BJ (cell line): ENCODE measurements at regions not wholly inside any gene's neighbourhood (a gene's known extent, or its start where the extent isn't known, plus 50 kb on each side); places are given as distances from the start of the nearest gene placed in this dataset.

Source experiments
- CTCF ChIA-PET: fragments of 350-600 bp; formaldehyde crosslinking; extraction: SDS; loops from one replicate; lab custom pipeline; 2021; ENCODE audit warnings: antibody characterized with exemption, inconsistent platforms; lab: Yijun Ruan, JAX
- POLR2A ChIA-PET: fragments of 300-600 bp; sonication (Branson Sonifier 250); formaldehyde crosslinking; extraction: SDS; loops from one replicate; lab custom pipeline; 2021; ENCODE audit warnings: antibody characterized with exemption; lab: Charles Lee
- DNase-seq: peaks from one replicate; pipeline ENCODE4 v3.0.0-alpha.2; 2011; ENCODE audit warnings: low read depth
- H3K27me3 ChIP-seq: 2 replicates; pipeline ENCODE4 v1.6.0; 2011; ENCODE audit warnings: low read length; ENCODE audit not compliant: control insufficient read depth, insufficient read depth
- H3K36me3 ChIP-seq: 2 replicates; pipeline ENCODE4 v1.5.1; 2011; ENCODE audit warnings: low read length; ENCODE audit not compliant: control insufficient read depth, insufficient read depth
- H3K4me3 ChIP-seq: 2 replicates; pipeline ENCODE4 v1.5.1; 2011; ENCODE audit warnings: low read depth, mild to moderate bottlenecking, control low read depth, low read length
- TF ChIP-seq, protein P1 (sequence below): IDR thresholded peaks from 2 replicates; pipeline ENCODE4 v1.5.1; 2011; ENCODE audit warnings: low read depth, mild to moderate bottlenecking, control low read depth, inconsistent platforms, low read length, moderate library complexity; ENCODE audit not compliant: insufficient read depth

DNA sequence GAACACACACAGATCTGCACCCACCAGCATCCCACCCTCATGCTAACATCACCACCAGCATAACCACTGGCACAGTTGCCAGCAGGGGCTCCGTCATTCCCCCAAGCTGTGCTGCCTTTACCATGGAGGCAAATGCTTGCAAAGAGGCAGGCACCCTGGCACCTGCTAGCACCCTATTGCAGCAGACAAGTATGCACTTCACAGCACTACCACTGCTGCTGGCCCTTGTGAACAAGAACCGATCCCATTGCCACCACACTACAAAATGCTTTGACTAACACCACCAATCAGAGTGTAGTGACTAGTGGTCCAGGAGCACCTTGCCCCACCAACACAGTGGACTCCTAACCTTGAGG, 862.2 kb upstream of the DPPA4 start:
- no peaks in the 10 kb centered on the region for H3K27me3 ChIP-seq
- H3K36me3 ChIP-seq: no peaks in the 10 kb centered on the region
- H3K4me3 ChIP-seq: no peak overlapping the region
- ChIA-PET POLR2A (no interaction called here), CTCF (no interaction called here)
- DNase-seq: no peak
- TF ChIP-seq, protein P1, sequence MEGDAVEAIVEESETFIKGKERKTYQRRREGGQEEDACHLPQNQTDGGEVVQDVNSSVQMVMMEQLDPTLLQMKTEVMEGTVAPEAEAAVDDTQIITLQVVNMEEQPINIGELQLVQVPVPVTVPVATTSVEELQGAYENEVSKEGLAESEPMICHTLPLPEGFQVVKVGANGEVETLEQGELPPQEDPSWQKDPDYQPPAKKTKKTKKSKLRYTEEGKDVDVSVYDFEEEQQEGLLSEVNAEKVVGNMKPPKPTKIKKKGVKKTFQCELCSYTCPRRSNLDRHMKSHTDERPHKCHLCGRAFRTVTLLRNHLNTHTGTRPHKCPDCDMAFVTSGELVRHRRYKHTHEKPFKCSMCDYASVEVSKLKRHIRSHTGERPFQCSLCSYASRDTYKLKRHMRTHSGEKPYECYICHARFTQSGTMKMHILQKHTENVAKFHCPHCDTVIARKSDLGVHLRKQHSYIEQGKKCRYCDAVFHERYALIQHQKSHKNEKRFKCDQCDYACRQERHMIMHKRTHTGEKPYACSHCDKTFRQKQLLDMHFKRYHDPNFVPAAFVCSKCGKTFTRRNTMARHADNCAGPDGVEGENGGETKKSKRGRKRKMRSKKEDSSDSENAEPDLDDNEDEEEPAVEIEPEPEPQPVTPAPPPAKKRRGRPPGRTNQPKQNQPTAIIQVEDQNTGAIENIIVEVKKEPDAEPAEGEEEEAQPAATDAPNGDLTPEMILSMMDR: no peak

DNA sequence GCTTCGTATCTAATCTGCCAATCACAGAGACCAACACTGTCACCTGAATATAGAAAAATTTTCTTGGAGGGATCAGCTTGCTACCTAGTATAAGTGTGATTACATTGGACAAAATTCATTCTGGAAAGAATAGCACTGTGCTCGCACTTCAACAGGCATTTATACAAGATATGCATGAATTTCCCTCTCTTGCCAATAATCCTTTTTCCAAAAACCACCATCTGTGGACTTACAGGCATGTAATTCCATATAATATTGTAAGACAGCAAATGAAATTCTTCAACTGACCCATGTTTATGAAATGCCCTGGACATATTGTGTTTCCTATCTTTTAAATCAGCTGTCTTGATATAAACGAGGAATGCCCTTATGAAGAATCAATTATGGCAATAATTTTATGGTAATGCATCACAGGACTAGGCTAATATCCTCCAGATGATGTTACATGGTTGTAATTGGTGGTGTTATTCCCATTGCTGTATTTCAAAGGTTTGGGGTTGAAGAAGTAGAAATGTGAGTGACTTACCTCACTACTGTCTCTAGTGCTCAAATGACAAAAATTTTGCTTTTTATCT, 861.4 kb upstream of the NECTIN3 start:
- ChIA-PET CTCF (no interaction called here), POLR2A (no interaction called here)
- no peaks in the 10 kb centered on the region for H3K36me3 ChIP-seq
- DNase-seq: no peak
- no peaks in the 10 kb centered on the region for H3K27me3 ChIP-seq
- TF ChIP-seq, protein P1: no peak
- H3K4me3 ChIP-seq: no peak overlapping the region

DNA sequence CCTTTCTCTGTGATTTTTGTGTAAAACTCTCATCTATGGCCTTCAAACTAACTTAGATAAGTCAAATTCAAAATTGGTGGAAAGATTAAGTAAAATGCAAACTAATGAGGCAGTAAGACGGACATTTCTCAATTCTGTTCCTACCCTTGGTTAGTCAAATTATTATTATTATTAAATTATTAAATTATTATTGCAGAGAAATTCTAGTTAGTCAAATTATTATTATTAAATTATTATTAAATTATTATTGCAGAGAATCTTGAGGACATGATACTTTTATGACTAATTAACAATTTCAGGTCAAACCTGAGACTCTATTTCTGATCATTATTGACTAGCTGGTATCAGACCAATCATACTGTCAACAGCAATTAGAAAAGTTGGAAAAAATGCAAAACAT, 845.0 kb upstream of the NECTIN3 start:
- ChIA-PET POLR2A (no interaction called here), CTCF (no interaction called here)
- no peak for DNase-seq
- no peaks in the 10 kb centered on the region for H3K36me3 ChIP-seq
- no peaks in the 10 kb centered on the region for H3K27me3 ChIP-seq
- no peak overlapping the region for H3K4me3 ChIP-seq
- TF ChIP-seq, protein P1: no peak

DNA sequence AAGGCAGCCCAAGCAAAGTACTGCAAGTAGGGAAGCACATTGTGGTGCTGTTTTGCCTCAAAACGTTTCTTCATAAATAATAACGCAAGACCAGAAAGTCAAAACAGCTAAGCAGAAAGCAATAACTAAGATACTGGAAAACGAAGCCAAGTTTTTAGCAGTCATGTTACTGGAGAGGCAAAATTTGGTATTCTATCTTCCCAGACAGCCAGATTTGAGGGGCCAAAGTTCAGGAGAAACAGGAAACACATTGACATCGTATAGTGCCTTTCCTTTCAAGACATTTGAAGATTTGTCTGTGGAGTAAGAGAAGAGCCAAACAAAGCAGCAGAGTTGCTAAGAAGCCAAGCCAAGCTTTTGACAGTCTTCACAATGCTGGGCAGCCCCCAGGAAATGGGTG, 843.6 kb upstream of the NECTIN3 start:
- POLR2A ChIA-PET: no interaction called here
- no peak overlapping the region for H3K4me3 ChIP-seq
- H3K36me3 ChIP-seq: no peaks in the 10 kb centered on the region
- TF ChIP-seq, protein P1: no peak
- CTCF ChIA-PET: no interaction called here
- H3K27me3 ChIP-seq: no peaks in the 10 kb centered on the region
- no peak for DNase-seq

DNA sequence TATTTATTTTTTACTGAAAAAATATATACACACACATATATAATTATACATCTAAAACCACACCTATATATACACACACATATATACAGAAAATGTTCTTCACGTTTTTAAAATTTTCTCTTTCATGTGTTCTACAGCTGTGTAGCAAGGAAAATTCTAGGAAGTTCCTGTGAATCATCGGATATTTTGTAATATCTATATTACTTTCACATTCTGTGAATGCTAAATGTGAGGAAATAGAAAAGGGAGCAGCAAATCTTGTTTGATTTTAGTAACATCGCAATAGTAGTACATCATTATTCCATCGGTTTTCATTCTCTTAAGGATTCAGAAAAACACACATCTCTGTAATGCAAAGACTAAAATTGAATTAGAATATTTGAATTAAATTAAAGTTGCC, 836.8 kb upstream of the NECTIN3 start:
- TF ChIP-seq, protein P1: no peak
- Histone ChIP-seq H3K4me3 (no peak overlapping the region), H3K36me3 (no peaks in the 10 kb centered on the region), H3K27me3 (no peaks in the 10 kb centered on the region)
- DNase-seq: no peak
- POLR2A ChIA-PET: no interaction called here
- CTCF ChIA-PET: no interaction called here
